Stimulated activated memory B cell treated with anti-CD40 and anti-IgM and Interleukin-4, amounts not matched to agents 10 μg/mL and 1 μg/mL and 100 μg/mL, for 72 hours (primary cell): ENCODE measurements at regions not wholly inside any gene's neighbourhood (a gene's known extent, or its start where the extent isn't known, plus 50 kb on each side); places are given as distances from the start of the nearest gene placed in this dataset.
A peak's percentile ranks its signal among the peaks of the same experiment; 100 is the strongest.
"Not testable (repeated sequence)": the region's sequence is repeated elsewhere in the genome, so short reads cannot be mapped to it uniquely, and the experiment has no call there.

Source experiments
- ATAC-seq: fragments of 150-1000 bp; cut with Tn5 transposase; 2 replicates; pipeline ENCODE4 v1.10.0; 2021
- H3K27ac Mint-ChIP-seq: one replicate; pipeline ENCODE4 v1.8.0; 2022; ENCODE audit warnings: mild to moderate bottlenecking, mixed read lengths
- H3K27me3 Mint-ChIP-seq: one replicate; pipeline ENCODE4 v1.8.0; 2022; ENCODE audit warnings: mixed read lengths
- H3K36me3 Mint-ChIP-seq: one replicate; pipeline ENCODE4 v1.8.0; 2022; ENCODE audit warnings: mixed read lengths
- H3K4me1 Mint-ChIP-seq: one replicate; pipeline ENCODE4 v1.8.0; 2022; ENCODE audit warnings: mixed read lengths
- H3K4me3 Mint-ChIP-seq: one replicate; pipeline ENCODE4 v1.8.0; 2022; ENCODE audit warnings: mild to moderate bottlenecking, moderate library complexity, mixed read lengths
- H3K9me3 Mint-ChIP-seq: one replicate; pipeline ENCODE4 v1.8.0; 2022; ENCODE audit warnings: mixed read lengths

DNA sequence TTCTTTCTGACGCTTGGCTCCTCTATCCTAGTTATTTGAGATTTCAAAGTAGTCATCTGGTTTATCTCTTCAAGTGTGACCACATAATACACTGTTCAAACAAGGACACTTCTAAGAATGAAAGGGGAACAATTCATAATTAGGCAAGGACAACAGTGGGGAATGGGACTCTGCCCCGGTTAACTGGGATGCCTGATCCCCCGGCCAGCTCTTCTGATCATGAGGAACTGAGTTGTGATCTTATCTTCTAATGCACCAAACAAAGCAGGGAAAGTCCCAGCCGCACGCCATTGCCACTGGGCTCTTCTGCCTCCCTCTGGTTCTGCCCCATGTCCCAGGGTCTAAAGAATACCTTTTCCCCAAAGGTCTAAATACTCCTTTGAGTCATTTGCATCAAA, 158.2 kb upstream of the IRF2BP2 start:
- peak overlapping the region; percentile 99 for H3K27ac Mint-ChIP-seq
- peak overlapping the region; percentile 35 for H3K4me3 Mint-ChIP-seq
- peaks cover 72% of the 10 kb centered on the region for H3K4me1 Mint-ChIP-seq
- ATAC-seq: peak; percentile 50
- no peaks in the 10 kb centered on the region for H3K27me3 Mint-ChIP-seq
- peaks cover 3% of the 10 kb centered on the region for H3K9me3 Mint-ChIP-seq
- peaks cover 6% of the 10 kb centered on the region for H3K36me3 Mint-ChIP-seq

DNA sequence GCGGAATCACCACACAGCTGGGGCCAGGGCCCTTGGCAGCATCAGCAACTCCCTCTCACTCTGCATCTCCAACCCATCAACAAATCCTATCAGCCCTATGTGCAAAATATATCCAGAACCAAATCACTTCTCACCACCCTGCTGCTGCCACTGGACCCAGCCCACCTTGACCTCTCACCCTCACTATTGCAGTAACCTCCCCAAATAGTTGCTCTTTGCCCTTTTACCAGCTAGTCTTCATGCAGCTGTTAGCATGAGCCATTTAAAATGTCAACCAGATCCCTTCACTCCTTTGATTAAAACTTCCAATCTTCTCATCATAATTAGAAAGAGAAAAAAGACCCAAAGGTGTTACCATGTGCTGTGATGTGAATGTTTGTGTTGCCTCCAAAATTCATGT, 155.7 kb upstream of the IRF2BP2 start:
- Mint-ChIP-seq H3K4me1 (peaks cover 47% of the 10 kb centered on the region), H3K27ac (peak overlapping the region; percentile 13), H3K27me3 (no peaks in the 10 kb centered on the region), H3K4me3 (no peak overlapping the region), H3K36me3 (no peaks in the 10 kb centered on the region), H3K9me3 (no peaks in the 10 kb centered on the region)
- no peak for ATAC-seq

DNA sequence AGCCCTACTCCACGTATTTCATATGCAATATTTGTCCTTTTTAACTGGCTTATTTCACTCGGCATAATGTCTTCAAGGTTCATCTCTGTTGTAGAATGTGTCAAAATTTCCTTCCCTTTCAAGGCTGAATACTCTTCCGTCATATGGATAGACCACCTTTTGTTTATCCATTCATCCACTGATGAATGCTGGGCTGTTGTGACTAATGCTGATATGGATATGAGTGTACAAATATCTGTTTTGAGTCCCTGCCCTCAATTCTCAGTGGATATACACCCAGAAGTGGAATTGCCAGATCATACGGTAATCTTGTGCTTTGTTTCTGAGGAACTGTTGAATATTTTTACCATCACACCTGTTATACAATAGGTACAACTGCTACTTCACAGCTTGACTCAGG, 155.2 kb upstream of the IRF2BP2 start:
- Mint-ChIP-seq H3K27me3 (no peaks in the 10 kb centered on the region), H3K4me1 (peaks cover 43% of the 10 kb centered on the region), H3K4me3 (no peak overlapping the region), H3K27ac (peak overlapping the region; percentile 13), H3K9me3 (no peaks in the 10 kb centered on the region), H3K36me3 (no peaks in the 10 kb centered on the region)
- no peak for ATAC-seq

DNA sequence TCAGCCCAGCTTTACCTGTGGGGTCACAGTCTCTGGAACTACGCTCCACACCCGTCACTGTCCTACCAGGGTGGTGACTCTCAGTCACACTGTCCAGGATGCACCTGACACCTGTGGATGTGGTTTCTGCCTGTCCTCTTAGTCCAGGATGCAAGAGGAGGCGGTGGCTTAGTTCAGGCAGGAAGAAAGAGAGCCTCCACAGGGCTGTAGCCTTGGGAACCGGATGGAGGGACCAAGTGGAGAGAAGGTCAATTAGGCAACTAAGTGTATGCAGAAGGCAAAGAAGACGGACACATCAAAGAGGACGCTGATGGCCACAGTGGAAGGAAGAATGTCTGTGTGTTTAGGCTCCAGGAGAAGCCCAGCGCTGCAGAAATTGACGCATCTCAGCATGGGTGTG, 153.9 kb upstream of the IRF2BP2 start:
- Mint-ChIP-seq H3K27me3 (no peaks in the 10 kb centered on the region), H3K27ac (no peak overlapping the region), H3K36me3 (no peaks in the 10 kb centered on the region), H3K4me1 (peaks cover 35% of the 10 kb centered on the region), H3K4me3 (no peak overlapping the region), H3K9me3 (no peaks in the 10 kb centered on the region)
- no peak for ATAC-seq

DNA sequence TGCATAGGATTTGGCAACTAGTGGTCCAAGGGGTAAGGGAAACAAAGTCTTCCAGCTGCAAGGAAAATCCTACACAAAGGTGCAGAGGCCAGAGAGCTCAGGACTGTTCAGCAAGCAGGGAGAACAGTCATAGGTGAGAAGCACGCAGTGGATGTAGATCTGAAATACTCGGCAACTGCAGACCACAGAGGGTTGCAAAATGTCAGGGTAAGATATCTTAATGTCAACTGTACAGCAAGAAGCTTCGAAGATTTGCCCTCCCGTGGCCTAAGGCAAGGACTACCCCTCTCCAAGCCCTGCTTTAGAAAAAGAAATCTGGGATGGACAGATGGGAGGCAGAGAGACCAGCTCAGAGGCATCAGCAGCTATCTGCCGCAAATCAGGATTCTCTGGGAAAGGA, 153.4 kb upstream of the IRF2BP2 start:
- ATAC-seq: no peak
- no peaks in the 10 kb centered on the region for H3K36me3 Mint-ChIP-seq
- no peak overlapping the region for H3K27ac Mint-ChIP-seq
- peaks cover 30% of the 10 kb centered on the region for H3K4me1 Mint-ChIP-seq
- no peaks in the 10 kb centered on the region for H3K27me3 Mint-ChIP-seq
- no peak overlapping the region for H3K4me3 Mint-ChIP-seq
- no peaks in the 10 kb centered on the region for H3K9me3 Mint-ChIP-seq

DNA sequence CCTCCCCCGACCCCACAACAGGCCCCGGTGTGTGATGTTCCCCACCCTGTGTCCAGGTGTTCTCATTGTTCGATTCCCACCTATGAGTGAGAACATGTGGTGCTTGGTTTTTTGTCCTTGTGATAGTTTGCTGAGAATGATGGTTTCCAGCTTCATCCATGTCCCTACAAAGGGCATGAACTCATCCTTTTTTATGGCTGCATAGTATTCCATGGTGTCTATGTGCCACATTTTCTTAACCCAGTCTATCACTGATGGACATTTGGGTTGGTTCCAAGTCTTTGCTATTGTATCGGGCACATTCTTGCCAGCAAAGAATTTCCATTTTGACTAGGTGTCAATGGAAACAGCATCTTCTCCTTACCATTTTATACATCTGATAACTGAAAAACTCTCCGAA, 152.1 kb upstream of the IRF2BP2 start:
- not testable (repeated sequence) for H3K4me3 Mint-ChIP-seq, H3K9me3 Mint-ChIP-seq, ATAC-seq, H3K27me3 Mint-ChIP-seq, H3K27ac Mint-ChIP-seq, H3K36me3 Mint-ChIP-seq
- H3K4me1 Mint-ChIP-seq: peaks cover 20% of the 10 kb centered on the region

DNA sequence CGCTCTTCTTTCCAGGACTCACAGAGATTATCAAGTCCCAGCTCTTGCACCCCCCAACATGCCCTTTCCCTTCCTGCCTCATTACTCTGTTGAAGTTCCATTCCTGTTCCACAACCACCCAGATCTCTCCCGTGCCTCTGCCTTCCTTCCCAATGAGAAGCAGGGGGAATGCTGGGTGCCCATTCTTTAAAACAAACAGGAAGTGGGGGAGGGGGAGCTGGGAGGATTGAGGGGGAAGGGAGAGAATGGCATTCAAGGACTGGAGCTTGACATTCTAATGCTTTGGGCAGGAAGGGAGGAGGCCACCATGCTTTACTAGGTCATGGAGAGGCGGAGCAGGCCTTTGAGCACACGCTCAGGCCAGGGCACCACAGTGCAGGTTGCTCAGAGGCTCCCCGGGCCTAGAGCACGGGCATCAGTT, 150.3 kb upstream of the IRF2BP2 start:
- Mint-ChIP-seq H3K27me3 (no peaks in the 10 kb centered on the region), H3K9me3 (no peaks in the 10 kb centered on the region), H3K4me3 (no peak overlapping the region), H3K36me3 (no peaks in the 10 kb centered on the region), H3K27ac (no peak overlapping the region), H3K4me1 (peaks cover 12% of the 10 kb centered on the region)
- ATAC-seq: no peak

DNA sequence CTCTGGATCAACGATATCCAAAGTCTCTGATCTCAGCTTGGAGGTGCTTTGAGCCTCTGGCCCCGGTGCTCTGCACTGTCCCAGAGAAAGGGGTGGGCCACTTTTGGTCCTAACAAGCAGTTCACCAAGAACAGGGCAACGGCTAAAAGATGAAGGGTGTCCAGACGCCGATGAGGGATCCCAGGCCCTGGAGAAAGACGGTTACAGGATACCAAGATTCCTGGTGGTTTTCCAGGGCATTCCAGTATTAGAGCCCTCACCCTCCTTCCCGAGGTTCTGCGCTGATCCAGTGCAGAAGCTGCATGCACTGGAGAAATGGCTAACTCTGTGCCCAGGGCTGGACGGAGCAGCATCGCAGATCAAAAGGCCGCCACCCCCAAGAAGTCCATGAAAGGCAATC, 149.9 kb upstream of the IRF2BP2 start:
- no peaks in the 10 kb centered on the region for H3K27me3 Mint-ChIP-seq
- no peak overlapping the region for H3K4me3 Mint-ChIP-seq
- H3K9me3 Mint-ChIP-seq: no peaks in the 10 kb centered on the region
- no peaks in the 10 kb centered on the region for H3K36me3 Mint-ChIP-seq
- ATAC-seq: no peak
- peaks cover 11% of the 10 kb centered on the region for H3K4me1 Mint-ChIP-seq
- no peak overlapping the region for H3K27ac Mint-ChIP-seq

DNA sequence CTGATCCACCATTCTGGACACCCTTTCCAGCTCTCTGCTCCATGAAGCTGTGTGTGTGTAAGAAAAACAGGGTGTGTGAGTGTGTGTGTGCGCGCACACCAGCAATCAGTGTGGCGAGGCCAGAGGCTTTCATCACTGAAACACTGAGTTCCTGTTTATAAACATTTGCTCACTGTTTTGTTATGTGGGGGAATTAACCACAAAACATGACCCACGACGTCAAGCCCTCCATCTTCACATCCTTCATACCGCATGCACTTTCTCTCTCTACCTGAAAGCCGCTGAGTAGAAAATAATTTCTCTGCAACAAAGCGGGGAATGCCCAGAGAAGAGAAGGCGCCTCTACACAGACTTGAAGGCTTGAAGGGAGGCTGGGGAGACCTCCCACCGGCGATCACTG, 148.9 kb upstream of the IRF2BP2 start:
- Mint-ChIP-seq H3K4me3 (no peak overlapping the region), H3K36me3 (no peaks in the 10 kb centered on the region), H3K27ac (peak overlapping the region; percentile 25), H3K9me3 (no peaks in the 10 kb centered on the region), H3K4me1 (peaks cover 8% of the 10 kb centered on the region), H3K27me3 (no peaks in the 10 kb centered on the region)
- ATAC-seq: peak; percentile 40

DNA sequence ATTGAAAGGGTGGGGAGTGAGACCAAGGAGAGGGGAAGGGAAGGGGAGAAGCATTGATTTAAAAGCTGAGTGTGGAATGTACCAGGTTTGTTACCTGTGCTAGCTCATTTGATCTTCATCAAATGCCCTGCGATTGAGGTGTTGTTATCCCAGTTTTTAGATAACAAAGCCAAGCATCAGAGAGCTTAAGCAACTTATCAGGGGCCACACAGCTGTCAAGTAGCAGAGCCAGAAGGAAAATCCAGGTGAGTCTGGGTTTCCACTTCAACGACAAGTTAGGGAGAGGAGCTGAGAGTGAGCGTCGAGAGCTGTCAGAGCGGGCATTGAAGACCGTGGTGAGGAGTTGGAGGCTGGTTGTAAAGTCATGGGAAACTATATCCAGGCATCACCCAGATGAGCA, 146.9 kb upstream of the IRF2BP2 start:
- H3K27me3 Mint-ChIP-seq: no peaks in the 10 kb centered on the region
- H3K27ac Mint-ChIP-seq: no peak overlapping the region
- no peaks in the 10 kb centered on the region for H3K9me3 Mint-ChIP-seq
- no peaks in the 10 kb centered on the region for H3K36me3 Mint-ChIP-seq
- H3K4me1 Mint-ChIP-seq: peaks cover 5% of the 10 kb centered on the region
- no peak overlapping the region for H3K4me3 Mint-ChIP-seq
- ATAC-seq: no peak

DNA sequence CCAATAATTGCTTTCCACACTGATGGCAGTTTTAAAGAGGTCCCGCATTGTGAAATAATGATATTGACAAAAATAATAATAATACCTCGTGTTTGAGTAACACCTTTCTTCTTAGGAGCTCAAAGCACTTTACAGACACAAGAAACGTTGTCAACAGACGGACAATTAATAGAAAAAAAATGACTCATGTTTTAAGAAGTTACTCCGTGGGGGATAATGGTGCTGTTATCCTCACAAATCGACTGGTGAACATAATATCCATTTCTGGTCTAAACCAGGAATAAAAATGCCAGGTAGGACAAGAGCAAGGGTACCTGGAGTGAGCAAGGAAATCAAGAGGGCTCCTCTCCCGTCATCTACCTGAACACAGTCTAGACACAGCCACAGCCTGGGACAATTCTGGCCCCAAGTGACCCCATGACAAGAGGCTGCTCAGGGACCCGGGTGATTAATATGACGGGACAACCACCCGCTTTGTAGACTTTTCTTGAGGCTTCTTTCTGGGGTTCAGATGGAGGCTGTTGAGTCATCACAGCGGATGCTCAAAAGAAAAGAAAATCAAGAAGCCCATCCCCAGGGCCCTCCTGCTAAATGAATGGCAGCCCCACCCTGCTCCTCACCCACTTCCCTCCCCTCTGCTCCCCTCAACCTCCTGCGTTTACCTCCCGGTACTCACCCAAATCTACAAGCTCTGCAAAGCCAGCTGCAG, 146.2 kb upstream of the IRF2BP2 start:
- Mint-ChIP-seq H3K27me3 (no peaks in the 10 kb centered on the region), H3K27ac (peak overlapping the region; percentile 19), H3K36me3 (no peaks in the 10 kb centered on the region), H3K9me3 (no peaks in the 10 kb centered on the region), H3K4me1 (peaks cover 5% of the 10 kb centered on the region), H3K4me3 (no peak overlapping the region)
- ATAC-seq: no peak

DNA sequence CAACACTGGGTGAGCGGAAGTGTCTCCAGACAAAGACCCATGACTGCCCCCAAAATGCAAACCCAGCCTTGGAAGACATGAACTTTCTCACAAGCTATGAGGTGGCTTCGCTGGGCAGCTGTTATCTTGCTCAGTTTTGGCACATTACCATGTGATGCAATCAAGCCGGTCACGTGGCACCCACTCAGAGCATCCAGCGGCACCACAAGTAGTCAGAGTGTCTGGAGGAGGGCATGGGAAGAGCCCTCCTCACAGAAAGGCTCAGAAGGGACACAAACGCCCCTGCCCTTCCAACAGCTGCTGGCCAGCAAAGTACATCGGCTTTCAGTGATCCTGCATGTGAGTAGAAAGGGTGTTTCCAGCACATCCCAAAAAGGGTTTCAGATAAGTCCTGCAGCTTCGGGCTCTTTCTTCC, 145.5 kb upstream of the IRF2BP2 start:
- Mint-ChIP-seq H3K36me3 (no peaks in the 10 kb centered on the region), H3K4me1 (peaks cover 5% of the 10 kb centered on the region), H3K27ac (no peak overlapping the region), H3K27me3 (no peaks in the 10 kb centered on the region), H3K9me3 (no peaks in the 10 kb centered on the region), H3K4me3 (no peak overlapping the region)
- ATAC-seq: no peak

DNA sequence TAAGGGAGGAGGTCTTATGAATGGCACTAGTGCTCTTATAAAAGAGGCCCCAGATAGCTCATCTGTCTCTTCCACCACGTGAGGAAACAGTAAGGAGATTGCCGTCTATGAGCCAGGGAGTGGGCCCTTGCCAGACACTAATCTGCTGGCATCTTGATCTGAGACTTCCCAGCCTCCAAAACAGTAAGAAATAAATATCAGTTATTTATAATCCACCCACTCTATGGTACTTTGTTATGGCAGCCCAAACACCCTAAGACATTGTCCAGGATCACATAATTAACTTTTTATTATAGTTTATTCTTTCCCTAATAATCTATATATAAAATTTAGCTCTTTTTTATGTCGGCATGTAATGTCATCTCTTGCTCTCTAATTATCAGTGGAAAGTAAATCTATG, 144.0 kb upstream of the IRF2BP2 start:
- Mint-ChIP-seq H3K36me3 (no peaks in the 10 kb centered on the region), H3K4me1 (peaks cover 1% of the 10 kb centered on the region), H3K4me3 (no peak overlapping the region), H3K9me3 (no peaks in the 10 kb centered on the region), H3K27me3 (no peaks in the 10 kb centered on the region), H3K27ac (no peak overlapping the region)
- no peak for ATAC-seq

DNA sequence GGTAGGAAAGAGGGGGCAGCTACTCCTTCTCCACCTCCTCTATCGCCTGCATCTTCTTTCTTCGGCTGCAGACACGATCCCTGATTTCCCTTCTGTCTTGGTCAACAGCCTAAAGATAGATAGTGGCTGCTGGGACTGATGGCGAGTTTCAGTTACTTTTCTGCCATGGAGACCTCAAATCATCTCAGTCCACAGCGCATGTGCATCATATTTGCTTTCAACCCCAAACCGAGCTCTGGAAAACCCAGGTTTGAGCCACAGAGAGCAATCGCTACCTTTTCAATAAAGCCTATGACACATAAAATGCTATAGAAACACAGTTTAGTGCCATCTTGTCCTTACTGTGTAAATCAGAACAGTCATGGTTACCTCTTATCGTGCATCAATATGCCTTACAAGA, 142.9 kb upstream of the IRF2BP2 start:
- H3K27ac Mint-ChIP-seq: no peak overlapping the region
- ATAC-seq: no peak

DNA sequence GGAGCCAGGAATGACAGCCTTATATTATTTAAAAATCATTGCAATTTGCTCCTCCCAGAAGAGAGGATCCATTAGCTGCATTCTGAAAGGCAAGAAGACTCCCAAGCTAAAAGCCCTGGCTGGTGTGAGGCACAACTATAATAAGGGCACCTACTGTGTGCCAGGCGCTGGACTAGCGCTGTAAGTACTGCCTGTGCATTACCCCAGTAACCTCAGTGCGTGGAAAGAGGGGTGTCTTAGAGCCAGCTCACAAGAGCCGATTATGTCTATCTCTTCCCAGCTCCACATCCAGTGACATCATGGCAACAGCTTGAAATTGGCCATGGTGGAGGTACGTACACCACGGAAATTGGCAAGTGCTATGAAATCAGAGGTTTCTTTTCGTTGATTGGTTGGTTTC, 141.7 kb upstream of the IRF2BP2 start:
- no peaks in the 10 kb centered on the region for H3K36me3 Mint-ChIP-seq
- no peaks in the 10 kb centered on the region for H3K27me3 Mint-ChIP-seq
- no peaks in the 10 kb centered on the region for H3K9me3 Mint-ChIP-seq
- ATAC-seq: no peak
- H3K27ac Mint-ChIP-seq: no peak overlapping the region
- H3K4me1 Mint-ChIP-seq: no peaks in the 10 kb centered on the region
- no peak overlapping the region for H3K4me3 Mint-ChIP-seq

More for the DNA sequence above, 142.9 kb upstream of the IRF2BP2 start:
- Mint-ChIP-seq H3K27me3 (no peaks in the 10 kb centered on the region), H3K4me3 (no peak overlapping the region), H3K4me1 (no peaks in the 10 kb centered on the region), H3K9me3 (no peaks in the 10 kb centered on the region), H3K36me3 (no peaks in the 10 kb centered on the region)

DNA sequence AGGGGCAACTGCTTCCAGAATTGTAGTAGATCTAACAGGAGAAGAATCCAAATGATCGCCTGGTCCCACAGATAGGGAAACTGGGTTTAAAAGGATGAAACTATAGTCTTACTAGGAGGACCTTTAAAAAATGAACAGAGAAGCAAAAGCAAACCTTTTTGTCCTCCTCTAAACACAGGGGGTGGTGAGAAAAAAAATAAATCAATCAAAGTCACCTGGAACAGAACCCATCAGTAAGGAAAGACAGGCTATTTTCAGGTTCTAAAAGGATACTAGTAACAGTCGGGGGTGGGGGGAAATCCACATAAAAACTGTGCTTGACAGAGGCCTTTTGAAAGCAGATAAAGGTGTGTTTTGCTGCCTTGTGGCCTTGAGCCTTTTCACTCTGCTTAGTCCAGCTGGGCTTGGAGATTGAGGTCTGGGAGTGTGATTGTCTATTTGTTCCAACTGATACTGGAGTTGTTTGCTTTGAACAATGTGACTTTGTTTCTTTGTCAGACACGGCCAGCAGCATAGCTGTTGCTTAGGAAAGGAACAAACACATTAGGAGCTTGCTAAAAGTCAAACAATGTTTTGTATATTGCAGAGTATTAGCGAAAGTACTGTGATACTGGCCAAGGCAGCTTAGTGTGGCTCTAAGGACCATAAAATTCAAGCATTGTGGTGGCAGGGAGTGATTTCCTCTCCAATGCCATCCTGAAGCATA, 141.1 kb upstream of the IRF2BP2 start:
- Mint-ChIP-seq H3K4me1 (no peaks in the 10 kb centered on the region), H3K4me3 (no peak overlapping the region), H3K9me3 (no peaks in the 10 kb centered on the region), H3K36me3 (no peaks in the 10 kb centered on the region), H3K27me3 (no peaks in the 10 kb centered on the region), H3K27ac (no peak overlapping the region)
- no peak for ATAC-seq
